IPS-15b (cell line): ENCODE measurements at regions not wholly inside any gene's neighbourhood (a gene's known extent, or its start where the extent isn't known, plus 50 kb on each side); places are given as distances from the start of the nearest gene placed in this dataset.
"Not testable (repeated sequence)": the region's sequence is repeated elsewhere in the genome, so short reads cannot be mapped to it uniquely, and the experiment has no call there.

Experiments
- H3K27me3 ChIP-seq: one replicate; pipeline ENCODE4 v1.6.1; 2013; ENCODE audit warnings: low read length; ENCODE audit not compliant: control insufficient read depth, insufficient read depth
- H3K36me3 ChIP-seq: one replicate; pipeline ENCODE4 v1.6.1; 2013; ENCODE audit warnings: low read length; ENCODE audit not compliant: control insufficient read depth, insufficient read depth
- H3K4me1 ChIP-seq: one replicate; pipeline ENCODE4 v1.6.1; 2013; ENCODE audit warnings: mild to moderate bottlenecking, low read length; ENCODE audit not compliant: control insufficient read depth, insufficient read depth
- H3K4me3 ChIP-seq: one replicate; pipeline ENCODE4 v1.5.1; 2013; ENCODE audit warnings: low read depth, low read length
- H3K9ac ChIP-seq: one replicate; pipeline ENCODE4 v1.6.1; 2013; ENCODE audit warnings: low read depth, mild to moderate bottlenecking, low read length
- H3K9me3 ChIP-seq: one replicate; pipeline ENCODE4 v1.6.1; 2013; ENCODE audit warnings: mild to moderate bottlenecking, low read length; ENCODE audit not compliant: control insufficient read depth, insufficient read depth

DNA sequence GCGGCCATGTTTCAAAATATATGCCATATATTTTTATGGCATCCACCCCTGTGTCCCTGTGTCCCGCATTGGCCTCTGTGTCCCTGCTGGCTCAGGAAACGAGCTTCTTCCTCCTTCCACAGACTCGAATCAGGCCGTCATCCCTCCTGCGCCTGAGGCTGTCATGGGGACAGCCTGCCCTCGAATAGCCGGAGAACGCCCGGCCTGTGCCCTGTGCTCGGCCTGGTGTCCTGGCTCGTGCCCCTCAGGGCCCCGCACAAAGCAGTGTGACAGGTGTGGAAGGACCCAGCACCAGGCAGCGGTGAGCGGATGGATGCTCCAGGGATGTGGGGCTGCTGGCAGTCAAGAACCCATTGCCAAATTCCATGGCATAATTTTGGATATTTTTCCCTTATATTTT lies 1500.0 kb downstream of the FOXD4L5 start:
- not testable (repeated sequence) for H3K36me3 ChIP-seq, H3K9me3 ChIP-seq, H3K27me3 ChIP-seq, H3K4me1 ChIP-seq, H3K4me3 ChIP-seq, H3K9ac ChIP-seq

- H3K4me1 ChIP-seq, H3K9me3 ChIP-seq, H3K4me3 ChIP-seq, H3K9ac ChIP-seq, H3K27me3 ChIP-seq, H3K36me3 ChIP-seq: not testable (repeated sequence)
Measured at GRCh38 chr9:63784421-63784820, 1500.6 kb downstream of the FOXD4L5 start.

DNA sequence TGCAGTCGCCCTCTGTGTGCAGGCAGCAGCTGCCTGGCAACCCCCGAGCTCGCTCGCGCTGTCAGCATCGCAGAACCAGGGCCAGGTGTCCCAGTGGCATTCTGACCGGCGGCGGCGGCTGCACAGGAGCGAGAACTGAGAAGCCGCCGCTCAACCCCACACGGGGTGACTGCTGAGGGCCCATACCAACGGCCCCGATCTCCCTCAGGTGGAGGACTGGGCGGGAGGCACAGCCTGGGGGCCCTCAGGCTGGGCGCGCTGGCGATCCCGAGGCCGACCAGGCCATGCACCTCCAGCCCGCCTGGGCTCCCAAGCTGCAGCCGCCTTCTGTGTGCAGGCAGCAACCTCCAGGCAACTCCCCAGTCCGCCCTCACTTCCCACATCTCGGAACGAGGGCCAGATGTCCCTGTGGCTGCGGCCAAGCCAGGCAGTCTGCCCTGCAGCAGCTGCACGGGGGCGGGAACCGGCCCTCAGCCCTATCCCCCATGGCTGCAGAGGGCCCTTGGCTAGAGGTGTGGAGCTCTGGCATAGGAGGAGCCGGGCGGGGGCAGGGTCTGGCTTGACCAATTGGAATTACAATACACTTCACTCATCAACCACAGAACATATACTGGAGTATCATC lies 1503.1 kb downstream of the FOXD4L5 start:
- H3K27me3 ChIP-seq, H3K4me3 ChIP-seq, H3K4me1 ChIP-seq, H3K9me3 ChIP-seq, H3K36me3 ChIP-seq, H3K9ac ChIP-seq: not testable (repeated sequence)

DNA sequence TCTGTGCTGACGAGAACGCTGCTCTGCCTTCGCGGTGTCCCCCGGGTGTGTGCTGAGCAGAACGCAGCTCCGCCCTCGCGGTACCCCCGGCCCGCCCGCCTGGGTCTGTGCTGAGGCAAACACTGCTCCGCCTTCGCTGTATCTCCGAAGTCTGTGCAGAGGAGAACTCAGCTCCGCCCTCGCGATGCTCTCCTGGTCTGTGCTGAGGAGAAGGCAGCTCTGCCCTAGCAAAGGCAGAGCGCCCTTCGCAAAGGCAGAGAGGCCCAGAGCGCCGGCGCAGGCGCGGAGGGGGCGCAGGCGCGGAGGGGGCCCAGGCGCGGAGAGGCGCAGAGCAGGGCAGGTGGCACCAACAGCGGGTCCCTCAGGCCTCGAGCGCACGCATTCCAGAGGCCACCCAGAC lies 1503.6 kb downstream of the FOXD4L5 start:
- not testable (repeated sequence) for H3K36me3 ChIP-seq, H3K4me3 ChIP-seq, H3K9me3 ChIP-seq, H3K9ac ChIP-seq, H3K27me3 ChIP-seq, H3K4me1 ChIP-seq

DNA sequence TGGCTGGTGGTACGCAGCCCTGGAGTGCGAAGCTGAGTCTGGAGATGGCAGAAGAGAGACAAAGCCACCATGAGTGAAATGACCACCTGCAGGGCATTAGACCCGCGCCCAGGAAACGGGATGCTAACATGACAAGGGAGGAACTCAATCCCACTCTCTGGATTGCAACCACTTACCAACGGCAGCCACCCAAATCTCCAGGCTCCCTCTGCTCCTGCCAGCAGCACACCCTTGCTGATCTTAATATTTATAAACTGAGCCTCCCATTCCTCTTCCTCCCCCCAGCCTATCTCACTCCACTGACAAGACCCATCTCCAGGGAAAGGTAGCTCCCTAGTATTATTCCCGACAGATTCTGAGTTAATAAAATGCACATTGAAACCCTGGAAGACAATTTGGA lies 1508.8 kb downstream of the FOXD4L5 start:
- H3K36me3 ChIP-seq, H3K9me3 ChIP-seq, H3K4me3 ChIP-seq, H3K4me1 ChIP-seq, H3K27me3 ChIP-seq, H3K9ac ChIP-seq: not testable (repeated sequence)

DNA sequence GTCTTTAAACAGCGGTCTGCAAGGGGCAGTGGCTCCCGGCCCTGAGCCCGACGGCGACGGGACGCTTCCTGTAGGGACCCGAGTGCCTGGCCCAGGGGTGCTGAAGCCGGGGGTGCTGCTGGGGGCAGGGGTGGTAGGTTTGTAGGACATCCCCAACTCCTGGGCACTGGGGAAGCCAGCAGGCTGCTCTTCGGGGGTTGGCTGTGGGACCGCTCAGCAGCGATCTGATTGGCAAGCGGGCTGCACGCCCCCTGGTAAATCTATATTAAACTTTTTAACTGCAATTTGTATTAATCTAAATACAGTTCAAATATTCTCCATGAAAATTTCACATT lies 1510.0 kb downstream of the FOXD4L5 start:
- not testable (repeated sequence) for H3K9ac ChIP-seq, H3K4me3 ChIP-seq, H3K9me3 ChIP-seq, H3K27me3 ChIP-seq, H3K36me3 ChIP-seq, H3K4me1 ChIP-seq

GRCh38 chr9:63774369-63775091 lies 1510.5 kb downstream of the FOXD4L5 start:
- H3K36me3 ChIP-seq, H3K9ac ChIP-seq, H3K4me1 ChIP-seq, H3K27me3 ChIP-seq, H3K9me3 ChIP-seq, H3K4me3 ChIP-seq: not testable (repeated sequence)

GRCh38 chr9:63762230-63762629 lies 1522.8 kb downstream of the FOXD4L5 start:
- H3K4me3 ChIP-seq, H3K36me3 ChIP-seq, H3K4me1 ChIP-seq, H3K9me3 ChIP-seq, H3K9ac ChIP-seq, H3K27me3 ChIP-seq: not testable (repeated sequence)

- not testable (repeated sequence) for H3K4me3 ChIP-seq, H3K4me1 ChIP-seq, H3K27me3 ChIP-seq, H3K9me3 ChIP-seq, H3K36me3 ChIP-seq, H3K9ac ChIP-seq
Measured at GRCh38 chr9:63729021-63729420, 1556.0 kb downstream of the FOXD4L5 start.

GRCh38 chr9:63728287-63728686 lies 1556.7 kb downstream of the FOXD4L5 start:
- H3K27me3 ChIP-seq, result no peaks in the 10 kb centered on the region
- H3K4me1 ChIP-seq, result no peaks in the 10 kb centered on the region
- H3K36me3 ChIP-seq, result no peaks in the 10 kb centered on the region
- no peaks in the 10 kb centered on the region for H3K9me3 ChIP-seq
- no peak overlapping the region for H3K4me3 ChIP-seq
- no peak overlapping the region for H3K9ac ChIP-seq

DNA sequence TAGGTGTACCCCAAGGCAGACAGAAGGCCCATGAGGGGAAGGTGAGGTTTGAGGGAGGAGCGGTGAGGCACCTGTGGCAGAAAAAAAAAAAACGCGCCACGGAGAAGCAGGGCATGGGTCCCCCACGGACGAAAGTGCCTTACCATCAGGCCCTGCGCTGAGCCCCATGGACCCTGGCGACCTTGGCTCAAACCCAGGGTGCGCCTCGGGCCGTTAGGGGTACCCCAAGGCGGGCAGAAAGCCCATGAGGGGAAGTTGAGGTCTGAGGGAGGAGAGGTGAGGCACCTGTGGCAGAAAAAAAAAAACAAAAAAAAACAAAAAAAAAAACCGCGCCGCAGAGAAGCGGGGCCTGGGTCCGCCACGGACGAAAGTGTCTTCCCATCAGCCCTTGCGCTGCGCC lies 1576.7 kb downstream of the FOXD4L5 start:
- not testable (repeated sequence) for H3K9me3 ChIP-seq, H3K9ac ChIP-seq, H3K4me1 ChIP-seq, H3K4me3 ChIP-seq, H3K27me3 ChIP-seq, H3K36me3 ChIP-seq

- H3K4me3 ChIP-seq, H3K36me3 ChIP-seq, H3K9ac ChIP-seq, H3K4me1 ChIP-seq, H3K27me3 ChIP-seq, H3K9me3 ChIP-seq: not testable (repeated sequence)
Measured at GRCh38 chr9:63704456-63704855, 1580.6 kb downstream of the FOXD4L5 start.
